ENCODE measurements at regions not wholly inside any gene's neighbourhood (a gene's known extent, or its start where the extent isn't known, plus 50 kb on each side); places are given as distances from the start of the nearest gene placed in this dataset.

GRCh38 chr16:64419832-64420231 lies 702.0 kb downstream of the CDH11 start:
- TF ChIP-seq CTCF (IDR thresholded peaks at IDR 0.05) (no peak), POLR2A (IDR thresholded peaks at IDR 0.05) (no peak)

Measured in testis (tissue), 2 donors.